NB4 (cell line): ENCODE measurements at regions not wholly inside any gene's neighbourhood (a gene's known extent, or its start where the extent isn't known, plus 50 kb on each side); places are given as distances from the start of the nearest gene placed in this dataset.

ENCODE experiments used
- DNase-seq: peaks from one replicate; pipeline ENCODE4 v3.0.0; 2010; ENCODE audit warnings: low read depth
- H3K4me3 ChIP-seq: one replicate; pipeline ENCODE4 v1.5.1; 2011; ENCODE audit warnings: mild to moderate bottlenecking, low read depth, low read length, moderate library complexity
- MYC ChIP-seq: IDR thresholded peaks from 2 replicates; pipeline ENCODE4 v1.6.1; 2011; ENCODE audit warnings: low read depth, low read length
- POLR2A ChIP-seq: IDR thresholded peaks from 2 replicates; pipeline ENCODE4 v1.6.1; 2011; ENCODE audit warnings: mild to moderate bottlenecking; ENCODE audit not compliant: insufficient read length; ENCODE audit errors: extremely low read depth
- TF ChIP-seq, protein P1 (sequence below): IDR thresholded peaks from one replicate; pipeline ENCODE4 v1.5.1; 2012; ENCODE audit warnings: low read depth, low read length
- TF ChIP-seq, protein P2 (sequence below): IDR thresholded peaks from 2 replicates; pipeline ENCODE4 v1.6.1; 2011; ENCODE audit warnings: low read depth, low read length

DNA sequence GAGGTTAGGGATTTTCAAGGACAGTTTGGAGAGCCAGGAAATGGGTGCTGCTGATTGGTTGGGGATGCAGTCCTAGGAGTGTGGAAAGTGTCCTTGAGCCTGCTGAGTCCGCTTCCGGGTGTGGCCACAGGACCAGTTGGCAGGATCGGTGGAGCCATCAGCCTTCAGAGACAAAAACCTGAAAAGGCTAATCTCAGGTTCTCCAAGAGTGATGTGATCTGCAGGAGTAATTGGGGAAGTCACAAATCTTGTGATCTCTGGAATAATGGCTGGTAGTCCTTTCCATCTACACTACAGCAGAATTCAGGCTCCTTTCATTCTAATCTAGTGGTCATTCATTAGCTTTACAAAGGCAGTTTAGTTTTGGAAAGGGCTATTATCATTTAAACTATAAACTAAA lies 55.9 kb upstream of the BMP2K start:
- no peak overlapping the region for H3K4me3 ChIP-seq
- TF ChIP-seq, protein P1, sequence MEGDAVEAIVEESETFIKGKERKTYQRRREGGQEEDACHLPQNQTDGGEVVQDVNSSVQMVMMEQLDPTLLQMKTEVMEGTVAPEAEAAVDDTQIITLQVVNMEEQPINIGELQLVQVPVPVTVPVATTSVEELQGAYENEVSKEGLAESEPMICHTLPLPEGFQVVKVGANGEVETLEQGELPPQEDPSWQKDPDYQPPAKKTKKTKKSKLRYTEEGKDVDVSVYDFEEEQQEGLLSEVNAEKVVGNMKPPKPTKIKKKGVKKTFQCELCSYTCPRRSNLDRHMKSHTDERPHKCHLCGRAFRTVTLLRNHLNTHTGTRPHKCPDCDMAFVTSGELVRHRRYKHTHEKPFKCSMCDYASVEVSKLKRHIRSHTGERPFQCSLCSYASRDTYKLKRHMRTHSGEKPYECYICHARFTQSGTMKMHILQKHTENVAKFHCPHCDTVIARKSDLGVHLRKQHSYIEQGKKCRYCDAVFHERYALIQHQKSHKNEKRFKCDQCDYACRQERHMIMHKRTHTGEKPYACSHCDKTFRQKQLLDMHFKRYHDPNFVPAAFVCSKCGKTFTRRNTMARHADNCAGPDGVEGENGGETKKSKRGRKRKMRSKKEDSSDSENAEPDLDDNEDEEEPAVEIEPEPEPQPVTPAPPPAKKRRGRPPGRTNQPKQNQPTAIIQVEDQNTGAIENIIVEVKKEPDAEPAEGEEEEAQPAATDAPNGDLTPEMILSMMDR: no peak
- TF ChIP-seq MYC (no peak), POLR2A (no peak)
- TF ChIP-seq, protein P2, sequence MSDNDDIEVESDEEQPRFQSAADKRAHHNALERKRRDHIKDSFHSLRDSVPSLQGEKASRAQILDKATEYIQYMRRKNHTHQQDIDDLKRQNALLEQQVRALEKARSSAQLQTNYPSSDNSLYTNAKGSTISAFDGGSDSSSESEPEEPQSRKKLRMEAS: no peak
- no peak for DNase-seq

DNA sequence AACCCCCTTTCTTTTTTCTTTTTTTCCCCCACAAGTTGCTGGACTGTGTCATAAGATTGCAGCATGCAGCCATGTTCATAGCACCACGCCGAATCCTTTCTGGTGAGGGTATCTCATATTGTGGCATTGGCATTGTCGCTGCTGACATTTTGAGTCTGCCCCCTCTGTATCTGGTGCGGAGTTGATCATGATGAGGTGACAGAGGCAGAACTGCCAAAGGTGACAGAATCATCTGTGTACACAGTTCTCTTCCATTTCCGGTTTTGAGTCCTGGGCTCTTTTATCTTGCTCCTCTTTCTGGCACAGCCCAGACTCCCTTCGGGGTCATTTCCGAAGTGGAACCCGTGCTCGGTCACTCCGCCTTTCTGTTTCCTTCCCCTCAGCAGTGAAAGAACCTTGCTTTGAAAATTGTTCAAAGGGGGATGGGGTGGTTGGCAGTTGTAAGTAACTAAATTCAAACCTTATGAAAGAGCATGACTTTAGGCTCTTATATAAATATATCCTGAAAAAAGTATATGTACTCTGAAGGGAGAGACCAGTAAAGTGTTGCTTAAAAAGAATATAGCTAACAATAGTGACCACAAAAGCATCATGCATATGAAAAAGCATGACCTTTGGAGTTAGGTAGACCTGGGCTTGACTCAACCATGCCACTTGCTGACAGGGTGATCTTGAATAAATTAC lies 55.0 kb upstream of the BMP2K start:
- TF ChIP-seq MYC: no peak
- TF ChIP-seq, protein P1: no peak
- TF ChIP-seq, protein P2: no peak
- H3K4me3 ChIP-seq: no peak overlapping the region
- no peak for DNase-seq

DNA sequence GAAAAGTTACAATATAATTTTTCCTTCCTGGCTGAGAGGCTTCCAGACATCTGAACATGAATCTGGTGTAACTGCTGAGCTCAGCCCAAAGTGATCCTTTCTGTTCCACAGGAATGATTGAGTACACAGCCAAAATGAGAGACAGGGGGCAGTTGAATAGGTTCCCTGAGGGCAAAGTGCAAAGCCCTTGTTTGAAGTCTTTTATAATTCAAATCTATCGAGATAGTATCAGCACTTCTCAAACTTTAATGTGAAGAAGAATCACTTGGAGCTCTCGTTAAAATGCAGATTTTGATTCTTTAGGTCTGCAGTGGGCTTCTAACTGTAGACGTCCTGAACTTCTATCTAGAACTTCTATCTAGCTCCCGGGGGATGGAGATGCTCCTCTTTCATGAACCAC lies 54.4 kb upstream of the BMP2K start:
- no peak overlapping the region for H3K4me3 ChIP-seq
- DNase-seq: no peak
- TF ChIP-seq, protein P2: no peak
- TF ChIP-seq POLR2A (no peak), MYC (no peak)
- TF ChIP-seq, protein P1: no peak

DNA sequence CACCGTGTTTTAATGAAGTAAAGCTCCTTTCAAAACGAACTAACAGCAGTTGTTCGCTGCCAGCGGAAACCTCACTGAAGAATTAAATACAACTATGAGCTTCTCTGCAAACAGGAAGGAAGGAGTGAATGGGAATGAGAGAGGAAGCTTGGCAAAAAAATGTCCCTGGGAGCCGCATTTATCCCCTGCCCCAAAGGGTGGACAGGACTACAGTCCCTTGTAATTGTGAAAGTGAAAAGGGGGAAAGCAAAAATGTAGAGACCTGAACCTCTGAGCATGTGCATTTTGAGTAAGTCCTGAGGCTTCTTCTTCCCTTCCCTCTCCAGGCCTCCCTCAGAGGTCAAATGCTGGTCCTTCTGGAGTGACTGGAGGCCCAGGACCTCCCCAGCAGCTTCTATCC lies 53.8 kb upstream of the BMP2K start:
- no peak for DNase-seq
- no peak overlapping the region for H3K4me3 ChIP-seq
- TF ChIP-seq POLR2A: no peak
- TF ChIP-seq, protein P1: no peak
- TF ChIP-seq, protein P2: no peak
- no peak for TF ChIP-seq MYC

DNA sequence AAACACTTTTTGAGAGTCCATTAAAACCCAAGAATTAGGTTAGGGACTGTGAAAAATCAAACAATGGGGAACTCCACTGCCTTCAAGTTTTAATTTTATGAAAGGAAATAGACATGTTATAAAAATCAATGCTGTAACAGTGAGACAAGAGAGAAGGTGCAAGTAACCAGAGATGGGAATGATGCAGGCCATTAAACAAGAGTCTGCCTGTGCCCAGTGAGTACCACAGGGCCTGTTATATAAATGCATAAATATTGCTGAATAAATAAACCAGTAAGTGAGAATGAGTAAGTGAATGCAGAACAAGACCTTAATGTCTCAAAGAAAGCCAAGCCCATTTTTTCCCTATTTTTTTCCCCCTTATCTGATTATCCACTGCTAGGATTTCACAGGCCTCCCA lies 53.3 kb upstream of the BMP2K start:
- TF ChIP-seq, protein P1: no peak
- TF ChIP-seq, protein P2: no peak
- no peak for TF ChIP-seq MYC
- no peak for TF ChIP-seq POLR2A
- no peak for DNase-seq
- no peak overlapping the region for H3K4me3 ChIP-seq
